HG03139 (cell line): ENCODE measurements at regions not wholly inside any gene's neighbourhood (a gene's known extent, or its start where the extent isn't known, plus 50 kb on each side); places are given as distances from the start of the nearest gene placed in this dataset.
"Not testable (repeated sequence)": the region's sequence is repeated elsewhere in the genome, so short reads cannot be mapped to it uniquely, and the experiment has no call there.

Experiments
- ATAC-seq: cut with Tn5 transposase; IDR thresholded peaks from one replicate; pipeline ENCODE4 v1.9.1; 2021; ENCODE audit not compliant: unreplicated experiment

GRCh38 chr4:156553659-156554058 lies 417.9 kb downstream of the PDGFC start:
- ATAC-seq, result no peak

DNA sequence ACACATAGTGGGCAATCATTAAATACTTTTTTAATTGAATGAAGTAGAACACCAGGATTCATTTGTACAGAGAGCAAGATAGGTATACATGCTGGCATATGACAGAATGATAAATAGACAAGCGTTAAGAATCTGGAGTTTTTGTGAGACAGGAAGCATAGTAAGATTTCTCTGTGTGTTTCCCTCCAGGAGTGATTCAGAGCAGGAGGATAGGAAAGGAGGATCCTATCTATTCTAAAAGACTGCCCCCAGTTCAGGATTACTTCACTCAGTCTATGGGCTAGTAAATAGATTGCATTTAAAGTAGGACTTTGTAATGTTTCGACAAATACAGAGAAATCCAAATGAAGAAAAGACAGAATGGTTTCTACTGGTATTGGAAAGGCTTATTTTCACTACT lies 423.7 kb downstream of the PDGFC start:
- no peak for ATAC-seq

GRCh38 chr4:156547439-156547838 lies 424.2 kb downstream of the PDGFC start:
- ATAC-seq, result no peak

DNA sequence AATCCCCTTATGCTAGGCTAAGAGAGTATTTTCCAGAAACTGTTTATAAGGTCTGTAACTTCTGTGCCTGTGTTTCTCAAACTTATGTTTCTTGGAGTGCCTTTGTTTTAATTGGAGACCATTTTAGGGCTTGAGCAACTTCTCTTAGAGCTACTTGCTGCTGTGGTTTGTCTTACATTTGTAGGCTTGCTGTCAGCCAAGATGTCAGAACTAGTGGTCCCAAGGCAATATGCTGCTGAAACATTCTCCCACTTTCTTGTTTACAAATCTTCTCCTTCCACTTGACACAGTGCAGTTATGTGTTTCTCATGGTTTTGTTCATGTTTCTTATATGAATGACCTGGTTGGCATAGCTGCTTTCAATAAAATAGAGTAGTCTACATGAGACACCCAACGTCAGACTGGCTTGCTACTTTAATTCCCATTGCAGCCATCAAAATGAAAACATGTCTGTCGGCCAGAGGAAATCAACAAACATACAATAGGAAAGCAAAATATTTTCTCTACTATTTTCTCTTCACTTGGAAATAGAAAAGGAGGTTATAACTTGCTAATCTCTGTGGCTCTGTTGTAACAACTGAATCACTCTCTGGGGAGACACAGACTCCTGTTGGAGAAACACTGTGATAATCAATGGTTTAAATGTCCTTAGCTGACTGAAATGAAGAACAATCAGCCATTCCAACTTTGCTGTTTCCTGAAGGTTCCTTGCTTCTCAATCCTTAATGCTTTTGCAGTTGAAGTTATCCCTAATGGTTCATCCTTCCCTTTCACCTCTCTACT lies 426.4 kb downstream of the PDGFC start:
- no peak for ATAC-seq

GRCh38 chr4:156539376-156539775 lies 432.2 kb downstream of the PDGFC start:
- ATAC-seq, result no peak

DNA sequence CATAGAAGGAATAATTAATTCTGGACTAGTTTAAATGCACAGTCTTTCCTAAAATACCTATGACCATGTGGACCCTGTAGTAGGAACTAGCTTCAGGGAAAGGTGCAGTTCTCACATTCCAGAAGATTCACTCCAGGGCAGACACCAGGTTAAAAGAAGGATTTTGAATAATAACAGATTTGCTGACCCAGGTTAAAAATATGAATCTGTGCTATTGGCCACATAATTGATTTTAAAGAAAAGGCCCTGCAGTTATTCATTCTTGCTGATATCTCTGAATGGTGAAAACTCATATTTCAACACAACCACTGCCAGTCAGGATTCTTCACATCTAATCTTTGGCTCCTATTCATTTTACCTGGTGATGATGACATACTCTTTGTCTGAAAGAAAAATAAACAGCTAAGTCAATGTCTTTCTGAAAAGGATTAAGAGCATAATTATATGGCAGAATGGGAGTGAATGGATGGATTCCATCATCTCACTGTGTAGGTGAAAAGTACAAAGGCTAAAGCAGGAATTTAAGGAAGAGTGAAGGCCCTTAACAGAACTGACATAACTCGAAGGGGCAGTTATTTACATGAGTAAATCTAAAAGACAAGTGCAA lies 432.8 kb downstream of the PDGFC start:
- no peak for ATAC-seq

DNA sequence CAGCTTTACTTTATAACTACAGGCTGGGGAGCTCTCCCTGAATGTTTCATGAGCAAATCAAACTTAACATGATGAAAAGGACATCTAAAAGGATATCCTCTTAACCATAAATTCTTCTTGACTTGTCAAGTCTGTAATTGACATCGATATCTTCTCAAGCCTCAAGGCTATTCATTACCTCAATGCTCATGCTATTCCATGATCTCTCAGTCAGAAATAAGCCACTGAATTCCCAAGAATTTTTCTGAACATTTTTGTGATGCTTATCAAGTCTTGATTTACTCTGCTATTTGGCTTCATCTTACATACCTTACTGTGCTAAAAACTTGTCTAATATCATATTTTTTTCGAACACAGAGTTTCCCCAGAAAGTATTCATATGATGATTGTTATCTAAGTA lies 433.4 kb downstream of the PDGFC start:
- no peak for ATAC-seq

- no peak for ATAC-seq
Observed at GRCh38 chr4:156537286-156537685, 434.3 kb downstream of the PDGFC start.

- no peak for ATAC-seq
Observed at GRCh38 chr4:156536661-156537060, 434.9 kb downstream of the PDGFC start.

- ATAC-seq, result no peak
Observed at GRCh38 chr4:156534205-156534604, 437.4 kb downstream of the PDGFC start.

GRCh38 chr4:156528216-156528615 lies 443.4 kb downstream of the PDGFC start:
- no peak for ATAC-seq

GRCh38 chr4:156527237-156527993 lies 444.2 kb downstream of the PDGFC start:
- ATAC-seq, result no peak

GRCh38 chr4:156523991-156524390 lies 447.6 kb downstream of the PDGFC start:
- no peak for ATAC-seq

- no peak for ATAC-seq
Observed at GRCh38 chr4:156523492-156523891, 448.1 kb downstream of the PDGFC start.

DNA sequence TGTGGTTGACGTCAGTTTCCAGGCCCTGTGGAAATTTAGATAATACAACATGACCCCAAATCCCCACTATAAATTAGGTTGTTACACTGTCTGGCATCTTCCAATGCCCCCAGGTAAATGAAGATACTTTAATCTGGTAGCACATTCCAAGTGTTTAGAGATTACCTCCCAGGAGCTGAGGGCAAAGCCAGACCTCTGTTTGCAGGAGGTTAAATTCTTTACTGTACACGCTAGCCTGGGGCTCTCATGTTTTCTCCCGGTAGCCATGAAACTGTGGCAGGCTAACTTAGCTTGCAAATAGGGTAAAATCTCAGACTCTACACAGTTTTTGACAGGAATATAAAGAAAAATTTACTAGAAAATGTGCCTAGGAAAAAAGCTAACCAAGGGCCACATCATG lies 450.0 kb downstream of the PDGFC start:
- no peak for ATAC-seq

GRCh38 chr4:156517956-156518355 lies 453.6 kb downstream of the PDGFC start:
- no peak for ATAC-seq

- no peak for ATAC-seq
Observed at GRCh38 chr4:156517546-156517945, 454.1 kb downstream of the PDGFC start.

- ATAC-seq, result no peak
Observed at GRCh38 chr4:156516698-156517097, 454.9 kb downstream of the PDGFC start.

DNA sequence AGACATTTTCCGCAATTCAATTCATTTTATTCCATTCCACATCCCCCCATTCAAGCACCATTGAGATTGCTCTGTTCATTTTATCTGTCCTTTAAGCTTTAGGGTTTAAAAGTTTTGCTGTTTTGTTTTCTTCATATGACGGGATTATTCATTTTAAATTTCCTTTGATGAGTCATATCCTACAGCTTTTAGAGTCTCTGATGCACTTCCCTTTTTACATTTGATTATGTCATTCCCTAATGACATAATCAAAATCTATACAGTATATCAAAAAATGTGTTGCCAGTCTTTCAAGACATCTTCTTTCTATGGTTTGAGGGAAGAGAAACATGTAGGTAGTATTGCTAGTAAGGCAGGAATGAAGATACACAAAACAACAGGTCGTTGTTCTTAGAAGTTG lies 456.3 kb downstream of the PDGFC start:
- no peak for ATAC-seq

DNA sequence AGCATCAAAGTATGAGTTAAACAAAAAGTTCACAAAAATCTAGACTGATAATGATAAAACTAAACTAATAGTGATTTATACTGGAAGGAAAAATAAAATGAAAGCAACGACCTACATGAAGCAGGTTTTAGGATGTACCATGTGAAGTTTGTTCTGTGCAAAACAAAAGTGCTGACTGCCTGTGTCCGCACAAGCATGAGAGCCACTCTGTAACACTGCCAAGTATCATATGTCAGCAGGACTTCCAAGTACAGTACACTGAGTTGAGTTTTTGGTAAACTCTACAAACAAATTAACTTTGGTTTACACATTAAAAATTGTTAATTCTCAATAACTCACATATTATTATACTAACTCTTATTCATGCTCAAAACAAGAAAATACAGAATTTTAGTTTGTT lies 459.0 kb downstream of the PDGFC start:
- ATAC-seq, result no peak

DNA sequence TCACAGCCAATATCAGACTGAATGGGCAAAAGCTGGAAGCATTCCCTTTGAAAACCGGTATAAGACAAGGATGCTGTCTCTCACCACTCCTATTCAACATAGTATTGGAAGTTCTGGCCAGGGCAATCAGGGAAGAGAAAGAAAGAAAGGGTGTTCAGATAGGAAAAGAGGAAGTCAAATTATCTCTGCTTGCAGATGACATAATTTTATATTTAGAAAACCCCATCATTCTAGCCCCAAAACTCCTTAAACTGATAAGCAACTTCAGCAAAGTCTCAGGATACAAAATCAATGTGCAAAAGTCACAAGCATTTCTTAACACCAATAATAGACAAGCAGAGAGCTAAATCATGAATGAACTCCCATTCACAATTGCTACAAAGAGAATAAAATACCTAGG lies 461.7 kb downstream of the PDGFC start:
- ATAC-seq, result not testable (repeated sequence)

- no peak for ATAC-seq
Observed at GRCh38 chr4:156505341-156505955, 466.2 kb downstream of the PDGFC start.
